Type B pancreatic cell (in vitro differentiated cells): ENCODE measurements at regions not wholly inside any gene's neighbourhood (a gene's known extent, or its start where the extent isn't known, plus 50 kb on each side); places are given as distances from the start of the nearest gene placed in this dataset.
A peak's percentile ranks its signal among the peaks of the same experiment; 100 is the strongest.

ENCODE experiments used
- DNase-seq: peaks from one replicate; pipeline ENCODE4 v3.0.0; 2021; ENCODE audit warnings: mixed read lengths; ENCODE audit not compliant: unreplicated experiment; ENCODE audit errors: extremely low spot score
- H3K27ac Mint-ChIP-seq: 2 replicates; pipeline ENCODE4 v1.8.0; 2021; ENCODE audit warnings: mild to moderate bottlenecking, mixed read lengths
- H3K27me3 Mint-ChIP-seq: 2 replicates; pipeline ENCODE4 v1.8.0; 2021; ENCODE audit warnings: mixed read lengths
- H3K36me3 Mint-ChIP-seq: 2 replicates; pipeline ENCODE4 v1.8.0; 2021; ENCODE audit warnings: mixed read lengths
- H3K4me1 Mint-ChIP-seq: one replicate; pipeline ENCODE4 v1.8.0; 2021; ENCODE audit warnings: mixed read lengths; ENCODE audit not compliant: unreplicated experiment
- H3K4me3 Mint-ChIP-seq: 2 replicates; pipeline ENCODE4 v1.8.0; 2021; ENCODE audit warnings: mild to moderate bottlenecking, mixed read lengths
- H3K9me3 Mint-ChIP-seq: 2 replicates; pipeline ENCODE4 v1.8.0; 2021; ENCODE audit warnings: mixed read lengths
- TF ChIP-seq, protein P1 (sequence below): fragments of 200-600 bp; sonication (generic); conservative IDR thresholded peaks from 2 replicates; pipeline ENCODE4 v1.5.0; 2021; ENCODE audit warnings: antibody characterized with exemption, mild to moderate bottlenecking

- Mint-ChIP-seq H3K4me3 (no peak overlapping the region), H3K27ac (peak overlapping the region; percentile 9), H3K9me3 (peaks cover 2% of the 10 kb centered on the region), H3K4me1 (peaks cover 13% of the 10 kb centered on the region), H3K36me3 (no peaks in the 10 kb centered on the region), H3K27me3 (peaks cover 2% of the 10 kb centered on the region)
- TF ChIP-seq, protein P1, sequence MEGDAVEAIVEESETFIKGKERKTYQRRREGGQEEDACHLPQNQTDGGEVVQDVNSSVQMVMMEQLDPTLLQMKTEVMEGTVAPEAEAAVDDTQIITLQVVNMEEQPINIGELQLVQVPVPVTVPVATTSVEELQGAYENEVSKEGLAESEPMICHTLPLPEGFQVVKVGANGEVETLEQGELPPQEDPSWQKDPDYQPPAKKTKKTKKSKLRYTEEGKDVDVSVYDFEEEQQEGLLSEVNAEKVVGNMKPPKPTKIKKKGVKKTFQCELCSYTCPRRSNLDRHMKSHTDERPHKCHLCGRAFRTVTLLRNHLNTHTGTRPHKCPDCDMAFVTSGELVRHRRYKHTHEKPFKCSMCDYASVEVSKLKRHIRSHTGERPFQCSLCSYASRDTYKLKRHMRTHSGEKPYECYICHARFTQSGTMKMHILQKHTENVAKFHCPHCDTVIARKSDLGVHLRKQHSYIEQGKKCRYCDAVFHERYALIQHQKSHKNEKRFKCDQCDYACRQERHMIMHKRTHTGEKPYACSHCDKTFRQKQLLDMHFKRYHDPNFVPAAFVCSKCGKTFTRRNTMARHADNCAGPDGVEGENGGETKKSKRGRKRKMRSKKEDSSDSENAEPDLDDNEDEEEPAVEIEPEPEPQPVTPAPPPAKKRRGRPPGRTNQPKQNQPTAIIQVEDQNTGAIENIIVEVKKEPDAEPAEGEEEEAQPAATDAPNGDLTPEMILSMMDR = no peak
- DNase-seq = no peak
These were observed 226.5 kb upstream of the MAP3K1 start for GRCh38 chr5:56588636-56589480.

GRCh38 chr5:56588131-56588487 lies 227.2 kb upstream of the MAP3K1 start:
- TF ChIP-seq, protein P1 = no peak
- peaks cover 13% of the 10 kb centered on the region for H3K4me1 Mint-ChIP-seq
- no peak overlapping the region for H3K27ac Mint-ChIP-seq
- no peaks in the 10 kb centered on the region for H3K9me3 Mint-ChIP-seq
- no peaks in the 10 kb centered on the region for H3K36me3 Mint-ChIP-seq
- no peak for DNase-seq
- H3K4me3 Mint-ChIP-seq = no peak overlapping the region
- H3K27me3 Mint-ChIP-seq = no peaks in the 10 kb centered on the region

GRCh38 chr5:56587381-56588130 lies 227.8 kb upstream of the MAP3K1 start:
- Mint-ChIP-seq H3K9me3 (no peaks in the 10 kb centered on the region), H3K27me3 (no peaks in the 10 kb centered on the region), H3K36me3 (no peaks in the 10 kb centered on the region), H3K4me3 (no peak overlapping the region), H3K4me1 (peaks cover 13% of the 10 kb centered on the region), H3K27ac (no peak overlapping the region)
- TF ChIP-seq, protein P1 = no peak
- no peak for DNase-seq

- DNase-seq = no peak
- TF ChIP-seq, protein P1 = no peak
- peaks cover 13% of the 10 kb centered on the region for H3K4me1 Mint-ChIP-seq
- H3K9me3 Mint-ChIP-seq = no peaks in the 10 kb centered on the region
- no peak overlapping the region for H3K27ac Mint-ChIP-seq
- no peaks in the 10 kb centered on the region for H3K36me3 Mint-ChIP-seq
- no peak overlapping the region for H3K4me3 Mint-ChIP-seq
- H3K27me3 Mint-ChIP-seq = no peaks in the 10 kb centered on the region
These were observed 229.2 kb upstream of the MAP3K1 start for GRCh38 chr5:56585999-56586691.

DNA sequence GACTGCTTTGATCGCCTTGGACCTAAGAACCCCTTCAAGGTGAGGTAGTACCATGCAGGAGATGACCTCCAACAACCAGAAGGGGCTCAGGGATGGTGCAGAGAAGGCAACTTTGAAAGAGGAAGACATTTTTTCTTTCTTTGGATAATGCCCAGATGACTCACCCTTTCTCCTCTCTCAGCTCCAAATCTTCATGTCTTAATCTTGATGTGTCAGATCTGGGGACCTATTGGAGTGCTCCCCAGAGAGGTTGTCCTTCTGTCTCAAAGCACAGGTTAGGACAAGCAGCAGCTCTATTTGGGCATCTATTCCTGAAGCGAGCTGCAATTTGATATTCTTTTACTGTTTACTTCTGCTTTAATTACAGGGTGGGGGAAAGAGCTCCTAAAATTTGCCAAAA lies 229.9 kb upstream of the MAP3K1 start:
- DNase-seq = no peak
- no peaks in the 10 kb centered on the region for H3K9me3 Mint-ChIP-seq
- H3K4me3 Mint-ChIP-seq = no peak overlapping the region
- no peaks in the 10 kb centered on the region for H3K36me3 Mint-ChIP-seq
- no peak overlapping the region for H3K27ac Mint-ChIP-seq
- H3K27me3 Mint-ChIP-seq = no peaks in the 10 kb centered on the region
- peaks cover 13% of the 10 kb centered on the region for H3K4me1 Mint-ChIP-seq
- TF ChIP-seq, protein P1 = no peak
